Endodermal cell (in vitro differentiated cells): ENCODE measurements at regions not wholly inside any gene's neighbourhood (a gene's known extent, or its start where the extent isn't known, plus 50 kb on each side); places are given as distances from the start of the nearest gene placed in this dataset.

Source experiments
- DNase-seq: peaks from one replicate; pipeline ENCODE4 v3.0.0-alpha.2; 2017
- H3K27ac ChIP-seq: 2 replicates; pipeline ENCODE4 v1.5.1; 2013; ENCODE audit warnings: mild to moderate bottlenecking, low read depth, low read length, moderate library complexity
- H3K27me3 ChIP-seq: 2 replicates; pipeline ENCODE4 v1.6.1; 2013; ENCODE audit warnings: mild to moderate bottlenecking, low read length, moderate library complexity; ENCODE audit not compliant: insufficient read depth, control insufficient read depth, poor library complexity, severe bottlenecking
- H3K36me3 ChIP-seq: 2 replicates; pipeline ENCODE4 v1.7.0; 2013; ENCODE audit warnings: mild to moderate bottlenecking, low read length, moderate library complexity; ENCODE audit not compliant: control insufficient read depth, insufficient read depth
- H3K4me1 ChIP-seq: one replicate; pipeline ENCODE4 v1.7.0; 2013; ENCODE audit warnings: low read length; ENCODE audit not compliant: control insufficient read depth, insufficient read depth
- H3K4me3 ChIP-seq: 2 replicates; pipeline ENCODE4 v1.5.1; 2013; ENCODE audit warnings: mild to moderate bottlenecking, low read length, moderate library complexity
- H3K9ac ChIP-seq: 2 replicates; pipeline ENCODE4 v1.6.1; 2013; ENCODE audit warnings: mild to moderate bottlenecking, low read length, moderate library complexity; ENCODE audit not compliant: poor library complexity, severe bottlenecking; ENCODE audit errors: extremely low read depth
- H3K9me3 ChIP-seq: 2 replicates; pipeline ENCODE4 v1.6.1; 2013; ENCODE audit warnings: mild to moderate bottlenecking, low read length, moderate library complexity; ENCODE audit not compliant: control insufficient read depth
- H3K27ac Mint-ChIP-seq: 2 replicates; pipeline ENCODE4 v1.8.0; 2020; ENCODE audit warnings: mixed read lengths
- H3K27me3 Mint-ChIP-seq: 2 replicates; pipeline ENCODE4 v1.8.0; 2021; ENCODE audit warnings: mild to moderate bottlenecking, mixed read lengths; ENCODE audit not compliant: insufficient read depth
- H3K36me3 Mint-ChIP-seq: 2 replicates; pipeline ENCODE4 v1.8.0; 2020; ENCODE audit warnings: low read depth, mixed read lengths
- H3K4me1 Mint-ChIP-seq: 2 replicates; pipeline ENCODE4 v1.8.0; 2020; ENCODE audit warnings: mixed read lengths
- H3K4me3 Mint-ChIP-seq: 2 replicates; pipeline ENCODE4 v1.8.0; 2020; ENCODE audit warnings: mild to moderate bottlenecking, moderate library complexity, mixed read lengths
- H3K9me3 Mint-ChIP-seq: 2 replicates; pipeline ENCODE4 v1.8.0; 2020; ENCODE audit warnings: mild to moderate bottlenecking, mixed read lengths
- WGBS, 2 experiments: methylation state at CpG; one replicate each; pipeline versions ENCODE4 v1.1.5 to v1.1.7; 2013; ENCODE audit warnings: missing lambda C conversion rate in 2 of 2, mixed read lengths in 1 of 2; ENCODE audit not compliant: insufficient coverage in 1 of 2, insufficient read length in 1 of 2; 5-methylcytosine and 5-hydroxymethylcytosine counted together
- TF ChIP-seq, protein P1 (sequence below): fragments of 200-600 bp; sonication (generic); conservative IDR thresholded peaks from 2 replicates; pipeline ENCODE4 v1.5.0; 2021; ENCODE audit warnings: antibody characterized with exemption, mild to moderate bottlenecking

DNA sequence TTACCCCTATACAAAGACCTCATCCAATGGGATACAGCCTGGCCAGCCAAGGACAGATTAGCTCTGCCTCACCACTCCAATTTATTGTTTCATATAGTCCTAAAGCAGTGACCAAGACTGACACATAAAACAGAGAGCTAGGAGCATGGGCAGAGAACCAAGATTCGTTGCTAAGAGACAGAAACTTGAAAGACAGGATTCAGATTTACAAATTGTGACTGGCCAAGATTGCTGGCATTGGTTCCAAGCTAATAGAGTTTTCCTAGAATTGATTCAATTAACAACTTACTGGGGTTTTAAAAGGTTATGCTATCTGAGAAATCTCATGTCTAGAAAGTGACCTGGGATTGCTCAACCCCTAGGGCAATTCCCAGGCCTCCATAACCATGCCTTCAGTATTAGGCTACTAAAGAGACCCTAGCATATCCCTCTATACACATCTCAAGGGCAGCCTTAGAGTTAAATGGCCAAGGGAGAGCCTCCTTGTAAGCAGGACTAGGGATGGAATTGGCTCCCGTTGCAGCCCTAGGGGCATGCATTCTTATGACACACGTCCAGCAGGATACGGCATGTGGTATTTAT lies 75.6 kb downstream of the ICOS start:
- H3K27ac Mint-ChIP-seq = no peak overlapping the region

DNA sequence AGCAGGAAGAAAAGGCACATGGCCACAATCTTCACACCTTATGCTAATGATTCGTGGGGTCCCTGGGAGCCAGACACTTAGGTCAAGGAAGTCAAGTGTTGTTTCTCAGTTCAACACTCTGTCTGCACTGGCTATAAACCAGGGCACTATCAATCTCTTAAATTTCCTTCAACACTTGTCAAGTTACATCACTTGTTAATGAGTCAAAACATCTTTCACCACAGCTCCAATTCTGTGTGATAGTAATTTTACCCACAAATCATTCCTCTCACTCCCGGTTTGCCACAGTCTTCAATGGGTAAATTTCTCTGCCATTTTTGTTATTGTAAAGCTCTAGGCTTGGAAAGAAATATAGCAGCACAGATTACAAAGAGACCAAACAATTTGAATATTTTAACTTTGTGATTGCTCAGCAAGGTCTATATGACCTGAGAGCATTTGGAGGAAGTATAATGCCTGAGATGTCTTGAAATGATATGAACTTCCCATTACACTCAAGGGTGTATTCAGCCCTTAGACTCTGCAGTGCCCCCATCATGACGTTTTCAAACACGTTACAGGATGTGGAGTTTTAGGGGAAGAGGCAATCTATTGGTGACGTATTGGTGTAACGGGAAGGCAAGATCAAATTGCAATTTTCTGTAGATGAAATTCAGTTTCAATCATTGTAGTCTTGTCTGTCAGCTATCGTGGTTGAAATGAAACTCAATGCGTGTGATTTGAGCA lies 78.7 kb downstream of the ICOS start:
- no peak for DNase-seq
- H3K4me1 Mint-ChIP-seq = peaks cover 13% of the 10 kb centered on the region
- no peak overlapping the region for H3K27ac Mint-ChIP-seq
- 88 to 90% methylated on average over 7 to 8 of the region's 8 CpGs for WGBS, 2 experiments
- no peaks in the 10 kb centered on the region for H3K27me3 Mint-ChIP-seq
- Histone ChIP-seq H3K4me3 (no peak overlapping the region), H3K4me1 (peaks cover 3% of the 10 kb centered on the region), H3K27me3 (no peaks in the 10 kb centered on the region), H3K9ac (no peak overlapping the region), H3K27ac (no peak overlapping the region), H3K36me3 (no peaks in the 10 kb centered on the region), H3K9me3 (no peaks in the 10 kb centered on the region)
- no peaks in the 10 kb centered on the region for H3K9me3 Mint-ChIP-seq
- H3K4me3 Mint-ChIP-seq = no peak overlapping the region
- TF ChIP-seq, protein P1, sequence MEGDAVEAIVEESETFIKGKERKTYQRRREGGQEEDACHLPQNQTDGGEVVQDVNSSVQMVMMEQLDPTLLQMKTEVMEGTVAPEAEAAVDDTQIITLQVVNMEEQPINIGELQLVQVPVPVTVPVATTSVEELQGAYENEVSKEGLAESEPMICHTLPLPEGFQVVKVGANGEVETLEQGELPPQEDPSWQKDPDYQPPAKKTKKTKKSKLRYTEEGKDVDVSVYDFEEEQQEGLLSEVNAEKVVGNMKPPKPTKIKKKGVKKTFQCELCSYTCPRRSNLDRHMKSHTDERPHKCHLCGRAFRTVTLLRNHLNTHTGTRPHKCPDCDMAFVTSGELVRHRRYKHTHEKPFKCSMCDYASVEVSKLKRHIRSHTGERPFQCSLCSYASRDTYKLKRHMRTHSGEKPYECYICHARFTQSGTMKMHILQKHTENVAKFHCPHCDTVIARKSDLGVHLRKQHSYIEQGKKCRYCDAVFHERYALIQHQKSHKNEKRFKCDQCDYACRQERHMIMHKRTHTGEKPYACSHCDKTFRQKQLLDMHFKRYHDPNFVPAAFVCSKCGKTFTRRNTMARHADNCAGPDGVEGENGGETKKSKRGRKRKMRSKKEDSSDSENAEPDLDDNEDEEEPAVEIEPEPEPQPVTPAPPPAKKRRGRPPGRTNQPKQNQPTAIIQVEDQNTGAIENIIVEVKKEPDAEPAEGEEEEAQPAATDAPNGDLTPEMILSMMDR = no peak
- H3K36me3 Mint-ChIP-seq = no peaks in the 10 kb centered on the region

More for the DNA sequence above, 75.6 kb downstream of the ICOS start:
- H3K9me3 ChIP-seq = no peaks in the 10 kb centered on the region
- no peaks in the 10 kb centered on the region for H3K36me3 ChIP-seq
- DNase-seq = no peak
- H3K4me3 ChIP-seq = no peak overlapping the region
- TF ChIP-seq, protein P1 = no peak
- Mint-ChIP-seq H3K4me1 (peaks cover 13% of the 10 kb centered on the region), H3K9me3 (no peaks in the 10 kb centered on the region), H3K27me3 (no peaks in the 10 kb centered on the region), H3K36me3 (no peaks in the 10 kb centered on the region), H3K4me3 (no peak overlapping the region)
- peaks cover 3% of the 10 kb centered on the region for H3K4me1 ChIP-seq
- WGBS, 2 experiments = 91% methylated on average over 4 of the region's 4 CpGs; no CpG with 5 or more reads in 1 of the 2 experiments
- no peak overlapping the region for H3K9ac ChIP-seq
- H3K27ac ChIP-seq = no peak overlapping the region
- no peaks in the 10 kb centered on the region for H3K27me3 ChIP-seq

DNA sequence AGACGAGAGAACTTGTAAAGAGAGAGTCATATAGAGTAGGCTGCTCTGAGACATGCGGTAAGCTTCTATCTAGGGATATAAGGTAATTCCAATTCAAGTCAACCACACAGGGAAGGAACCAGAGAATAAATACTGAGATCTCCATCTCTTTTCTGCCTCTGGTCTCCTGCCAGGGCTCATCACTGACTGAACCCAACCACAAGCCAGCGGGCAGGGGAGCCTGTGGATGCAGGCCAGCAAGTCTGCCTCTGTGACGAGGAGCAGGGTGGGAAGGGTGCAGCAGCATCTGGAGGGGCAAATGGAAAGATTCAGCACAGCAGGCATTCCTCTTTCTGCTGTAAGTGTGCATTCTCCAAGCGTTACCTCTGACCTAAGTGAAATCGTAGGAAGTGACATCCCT lies 82.2 kb downstream of the ICOS start:
- Mint-ChIP-seq H3K4me1 (peaks cover 4% of the 10 kb centered on the region), H3K4me3 (no peak overlapping the region), H3K9me3 (no peaks in the 10 kb centered on the region), H3K36me3 (no peaks in the 10 kb centered on the region), H3K27ac (no peak overlapping the region), H3K27me3 (no peaks in the 10 kb centered on the region)
- DNase-seq = no peak
- H3K27me3 ChIP-seq = no peaks in the 10 kb centered on the region
- TF ChIP-seq, protein P1 = no peak
- H3K36me3 ChIP-seq = no peaks in the 10 kb centered on the region
- H3K9me3 ChIP-seq = no peaks in the 10 kb centered on the region
- H3K4me1 ChIP-seq = no peaks in the 10 kb centered on the region
- H3K9ac ChIP-seq = no peak overlapping the region
- no peak overlapping the region for H3K27ac ChIP-seq
- WGBS, 2 experiments = 90 to 96% methylated on average over 3 to 6 of the region's 6 CpGs
- no peak overlapping the region for H3K4me3 ChIP-seq
